HepG2 (cell line): ENCODE measurements at regions not wholly inside any gene's neighbourhood (a gene's known extent, or its start where the extent isn't known, plus 50 kb on each side); places are given as distances from the start of the nearest gene placed in this dataset.
"Not testable (repeated sequence)": the region's sequence is repeated elsewhere in the genome, so short reads cannot be mapped to it uniquely, and the experiment has no call there.

Experiments
- ATAC-seq: fragments of 200-7000 bp; cut with Tn5 transposase; 3 replicates; pipeline ENCODE4 v1.9.1; 2020; ENCODE audit warnings: mild to moderate bottlenecking, moderate library complexity
- BruUV-seq: library from RNA; stranded (reverse); fragments of 400-500 nt; replicated peaks from 2 replicates; lab custom pipeline; 2021; lab: Mats Ljungman, UMichigan
- CTCF ChIA-PET: fragments of 300-600 bp; formaldehyde crosslinking; extraction: SDS; loops from one replicate; lab custom pipeline; 2021; ENCODE audit warnings: low total read pairs, inconsistent platforms, low intra/inter-chr PET ratio; lab: Yijun Ruan, JAX
- POLR2A ChIA-PET: fragments of 350-600 bp; sonication (Branson Sonifier 250); formaldehyde crosslinking; loops from one replicate; lab custom pipeline; 2020; ENCODE audit warnings: antibody characterized with exemption, inconsistent platforms; lab: Yijun Ruan, JAX
- DNase-seq: peaks from one replicate; pipeline ENCODE4 v3.0.0-alpha.2; 2015; ENCODE audit warnings: low spot score
- FAIRE-seq: peaks from 3 replicates; lab custom pipeline; 2011; peaks lifted over from hg19 to GRCh38; lab: Jason Lieb, UNC
- H2AFZ ChIP-seq: one replicate; pipeline ENCODE4 v1.6.1; 2011; ENCODE audit warnings: low read length, inconsistent platforms
- H3K27ac ChIP-seq: fragments of 300-600 bp; 3 replicates; pipeline ENCODE4 v1.8.0; 2011; ENCODE audit warnings: mixed run types, mild to moderate bottlenecking, mixed read lengths, low read length, inconsistent platforms; ENCODE audit not compliant: insufficient read depth; ENCODE audit errors: extremely low read length
- H3K27me3 ChIP-seq, 2 experiments: fragments of 200-600 bp in 1 of 2; 2 replicates in 1 of 2; 3 replicates in 1 of 2; pipeline versions ENCODE4 v1.6.0 to v1.8.0; 2011; ENCODE audit warnings: low read length in 2 of 2, mild to moderate bottlenecking in 2 of 2, moderate library complexity in 2 of 2, inconsistent platforms in 1 of 2; ENCODE audit not compliant: insufficient read depth in 2 of 2, control insufficient read depth in 1 of 2
- H3K36me3 ChIP-seq, 2 experiments: fragments of 200-600 bp in 1 of 2; replicated peaks in 1 of 2; 2 replicates in 1 of 2; 3 replicates in 1 of 2; pipeline versions ENCODE4 v1.5.1 to v1.8.0; 2011; ENCODE audit warnings: low read length in 2 of 2, inconsistent platforms in 1 of 2; ENCODE audit not compliant: insufficient read depth in 2 of 2, control insufficient read depth in 1 of 2
- H3K4me1 ChIP-seq: 2 replicates; pipeline ENCODE4 v1.5.1; 2012; ENCODE audit warnings: low read length, inconsistent platforms; ENCODE audit not compliant: insufficient read depth
- H3K4me2 ChIP-seq: 2 replicates; pipeline ENCODE4 v1.6.0; 2011; ENCODE audit warnings: low read depth, low read length, inconsistent platforms
- H3K4me3 ChIP-seq, 3 experiments: fragments of 200-600 bp in 1 of 3; sonication (generic), shearing (Covaris generic) in 1 of 3; replicated peaks in 1 of 3; 2 replicates each; pipeline ENCODE4 v1.5.1; 2011 to 2016; ENCODE audit warnings: low read length in 3 of 3, inconsistent platforms in 2 of 3, low read depth in 2 of 3, mild to moderate bottlenecking in 2 of 3, control low read depth in 1 of 3, mixed read lengths in 1 of 3; ENCODE audit not compliant: insufficient read depth in 1 of 3
- H3K79me2 ChIP-seq: one replicate; pipeline ENCODE4 v1.6.1; 2011; ENCODE audit warnings: low read length, inconsistent platforms; ENCODE audit not compliant: insufficient read depth
- H3K9ac ChIP-seq: 2 replicates; pipeline ENCODE4 v1.6.0; 2011; ENCODE audit warnings: mild to moderate bottlenecking, low read depth, low read length, inconsistent platforms; ENCODE audit not compliant: insufficient read depth
- H3K9me3 ChIP-seq: 2 replicates; pipeline ENCODE4 v1.5.1; 2012; ENCODE audit warnings: mild to moderate bottlenecking, low read length
- H4K20me1 ChIP-seq: 2 replicates; pipeline ENCODE4 v1.6.0; 2011; ENCODE audit warnings: inconsistent platforms, mild to moderate bottlenecking, low read length, moderate library complexity; ENCODE audit not compliant: insufficient read depth
- CHD4 ChIP-seq: fragments of 200-600 bp; sonication (generic); IDR thresholded peaks from 2 replicates; pipeline ENCODE4 v1.7.0; 2017; ENCODE audit warnings: mild to moderate bottlenecking, low read length, borderline replicate concordance
- KLF13 ChIP-seq: sonication (generic); formaldehyde crosslinking; IDR thresholded peaks from 2 replicates; pipeline ENCODE4 v1.4.0; 2020; ENCODE audit warnings: mild to moderate bottlenecking, missing genetic modification reagents
- MXI1 ChIP-seq: IDR thresholded peaks from 3 replicates; pipeline ENCODE4 v1.6.1; 2012; ENCODE audit warnings: low read depth, low read length, inconsistent platforms, borderline replicate concordance
- NFE2 ChIP-seq: sonication (generic); formaldehyde crosslinking; IDR thresholded peaks from 2 replicates; pipeline ENCODE4 v1.4.0; 2020; ENCODE audit warnings: missing genetic modification reagents
- TBX2 ChIP-seq: sonication (generic); formaldehyde crosslinking; IDR thresholded peaks from 2 replicates; pipeline ENCODE4 v1.5.0; 2020; ENCODE audit warnings: missing genetic modification reagents, mild to moderate bottlenecking, borderline replicate concordance
- ZFP82 ChIP-seq: sonication (generic); formaldehyde crosslinking; IDR thresholded peaks from 2 replicates; pipeline ENCODE4 v1.5.1; 2020; ENCODE audit warnings: mild to moderate bottlenecking, missing genetic modification reagents, borderline replicate concordance
- ZNF225 ChIP-seq: sonication (generic); formaldehyde crosslinking; IDR thresholded peaks from 2 replicates; pipeline ENCODE4 v1.4.0; 2020; ENCODE audit warnings: mild to moderate bottlenecking, missing genetic modification reagents
- ZNF296 ChIP-seq: sonication (generic); formaldehyde crosslinking; conservative IDR thresholded peaks from 2 replicates; pipeline ENCODE4 v1.5.0; 2020; ENCODE audit warnings: mild to moderate bottlenecking, missing genetic modification reagents
- ZNF652 ChIP-seq: IDR thresholded peaks from 2 replicates; pipeline ENCODE4 v1.6.1; 2016; ENCODE audit warnings: low read depth, borderline replicate concordance
- ZNF7 ChIP-seq: IDR thresholded peaks from 2 replicates; pipeline ENCODE4 v1.6.1; 2016; ENCODE audit warnings: missing biosample characterization, missing genetic modification reagents
- ZSCAN12 ChIP-seq: sonication (generic); formaldehyde crosslinking; IDR thresholded peaks from 2 replicates; pipeline ENCODE4 v1.9.0; 2021; ENCODE audit warnings: mild to moderate bottlenecking, missing genetic modification reagents
- ZSCAN31 ChIP-seq: sonication (generic); formaldehyde crosslinking; IDR thresholded peaks from 2 replicates; pipeline ENCODE4 v1.5.0; 2020; ENCODE audit warnings: low read depth, mild to moderate bottlenecking, missing genetic modification reagents
- WGBS: methylation state at CpG from one replicate; pipeline ENCODE4 v1.1.6; 2017; ENCODE audit warnings: low lambda C conversion rate; 5-methylcytosine and 5-hydroxymethylcytosine counted together
- in situ Hi-C: cut with HindIII; loops from 2 replicates; pipeline ENCODE4 v1.10.0; 2017; ENCODE audit warnings: low pct_unique_long_range_greater_than_20kb; ENCODE audit not compliant: extremely low pct_ligation_motif_present
- intact Hi-C: fragments of 100-400 bp; cut with micrococcal nuclease; formaldehyde crosslinking; loops from one replicate; pipeline ENCODE4 v1.10.0; 2022; ENCODE audit not compliant: unreplicated experiment
- TF ChIP-seq, protein P1 (sequence below): sonication (generic); formaldehyde crosslinking; IDR thresholded peaks from 2 replicates; pipeline ENCODE4 v1.4.0; 2020; ENCODE audit warnings: missing genetic modification reagents
- TF ChIP-seq, protein P2 (sequence below): IDR thresholded peaks from 2 replicates; pipeline ENCODE4 v1.6.1; 2016

DNA sequence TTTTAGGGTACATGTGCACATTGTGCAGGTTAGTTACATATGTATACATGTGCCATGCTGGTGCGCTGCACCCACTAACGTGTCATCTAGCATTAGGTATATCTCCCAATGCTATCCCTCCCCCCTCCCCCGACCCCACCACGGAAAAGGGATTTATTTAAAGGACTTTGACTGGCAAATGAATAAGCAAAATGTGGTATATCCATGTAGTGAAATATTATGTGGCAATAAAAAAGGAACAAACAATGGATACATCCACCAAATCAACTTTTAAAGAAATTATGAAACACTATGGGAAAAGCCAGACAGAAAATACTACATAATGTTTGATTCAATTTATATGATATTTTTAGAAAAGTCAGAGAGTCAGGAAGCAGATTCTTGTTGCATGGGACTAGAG is 156.5 kb downstream of the TTC8 start:
- FAIRE-seq, H3K9me3 ChIP-seq, ATAC-seq, POLR2A ChIA-PET, H4K20me1 ChIP-seq, H3K4me3 ChIP-seq, in situ Hi-C loops, CTCF ChIA-PET, H3K4me1 ChIP-seq, intact Hi-C loops, H3K4me2 ChIP-seq, H3K27me3 ChIP-seq, BruUV-seq, H3K9ac ChIP-seq, H3K36me3 ChIP-seq, H2AFZ ChIP-seq, H3K27ac ChIP-seq, H3K79me2 ChIP-seq, DNase-seq: not testable (repeated sequence)
- WGBS = 34% methylated on average over 4 of the region's 4 CpGs

DNA sequence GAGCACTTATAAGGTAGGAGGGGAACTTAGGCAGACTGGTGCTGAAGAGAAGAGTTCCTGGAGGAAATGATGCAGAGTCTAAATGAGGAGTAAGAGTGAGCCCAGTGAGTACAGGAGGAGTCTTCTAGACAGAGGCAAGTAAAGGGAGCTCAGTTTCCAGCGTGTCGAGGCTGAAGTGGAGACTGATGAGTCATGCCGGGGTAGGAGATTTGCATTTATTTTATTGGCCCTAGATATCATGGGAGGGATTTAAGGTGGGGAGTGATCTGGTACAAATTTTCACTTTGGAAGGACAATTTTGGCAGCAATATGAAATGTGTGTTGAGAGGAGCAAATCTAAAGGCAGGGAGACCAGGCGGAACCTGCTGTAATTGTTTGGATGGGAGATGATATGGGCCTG is 157.5 kb downstream of the TTC8 start:
- Histone ChIP-seq H3K4me1 (no peaks in the 10 kb centered on the region), H3K9me3 (peaks cover 7% of the 10 kb centered on the region; the same call in 1 of the 2 replicates), H3K27me3 (no peaks in the 10 kb centered on the region; a peak in 1 of 5 replicates), H3K36me3 (no peaks in the 10 kb centered on the region), H3K9ac (no peak overlapping the region), H3K4me3 (no peak overlapping the region), H3K27ac (no peak overlapping the region), H4K20me1 (no peaks in the 10 kb centered on the region), H3K4me2 (no peak overlapping the region), H3K79me2 (no peaks in the 10 kb centered on the region), H2AFZ (no peak overlapping the region)
- POLR2A ChIA-PET = no interaction called here
- DNase-seq (no peak), FAIRE-seq (no peak), ATAC-seq (no peak)
- intact Hi-C loops = no loop called here
- CTCF ChIA-PET = no interaction called here
- BruUV-seq = no TSS peak
- in situ Hi-C loops = no loop called here
- no peak for TF ChIP-seq MXI1
- no peak for TF ChIP-seq ZNF7 (CRISPR knock-in tag)
- no peak for TF ChIP-seq ZNF225
- TF ChIP-seq TBX2 (CRISPR knock-in tag) = no peak
- no peak for TF ChIP-seq ZFP82 (CRISPR knock-in tag)
- TF ChIP-seq, protein P1, sequence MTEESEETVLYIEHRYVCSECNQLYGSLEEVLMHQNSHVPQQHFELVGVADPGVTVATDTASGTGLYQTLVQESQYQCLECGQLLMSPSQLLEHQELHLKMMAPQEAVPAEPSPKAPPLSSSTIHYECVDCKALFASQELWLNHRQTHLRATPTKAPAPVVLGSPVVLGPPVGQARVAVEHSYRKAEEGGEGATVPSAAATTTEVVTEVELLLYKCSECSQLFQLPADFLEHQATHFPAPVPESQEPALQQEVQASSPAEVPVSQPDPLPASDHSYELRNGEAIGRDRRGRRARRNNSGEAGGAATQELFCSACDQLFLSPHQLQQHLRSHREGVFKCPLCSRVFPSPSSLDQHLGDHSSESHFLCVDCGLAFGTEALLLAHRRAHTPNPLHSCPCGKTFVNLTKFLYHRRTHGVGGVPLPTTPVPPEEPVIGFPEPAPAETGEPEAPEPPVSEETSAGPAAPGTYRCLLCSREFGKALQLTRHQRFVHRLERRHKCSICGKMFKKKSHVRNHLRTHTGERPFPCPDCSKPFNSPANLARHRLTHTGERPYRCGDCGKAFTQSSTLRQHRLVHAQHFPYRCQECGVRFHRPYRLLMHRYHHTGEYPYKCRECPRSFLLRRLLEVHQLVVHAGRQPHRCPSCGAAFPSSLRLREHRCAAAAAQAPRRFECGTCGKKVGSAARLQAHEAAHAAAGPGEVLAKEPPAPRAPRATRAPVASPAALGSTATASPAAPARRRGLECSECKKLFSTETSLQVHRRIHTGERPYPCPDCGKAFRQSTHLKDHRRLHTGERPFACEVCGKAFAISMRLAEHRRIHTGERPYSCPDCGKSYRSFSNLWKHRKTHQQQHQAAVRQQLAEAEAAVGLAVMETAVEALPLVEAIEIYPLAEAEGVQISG (CRISPR knock-in tag) = no peak
- no peak for TF ChIP-seq ZSCAN31
- no peak for TF ChIP-seq ZNF652 (CRISPR knock-in tag)
- TF ChIP-seq KLF13 (CRISPR knock-in tag) = no peak
- TF ChIP-seq, protein P2, sequence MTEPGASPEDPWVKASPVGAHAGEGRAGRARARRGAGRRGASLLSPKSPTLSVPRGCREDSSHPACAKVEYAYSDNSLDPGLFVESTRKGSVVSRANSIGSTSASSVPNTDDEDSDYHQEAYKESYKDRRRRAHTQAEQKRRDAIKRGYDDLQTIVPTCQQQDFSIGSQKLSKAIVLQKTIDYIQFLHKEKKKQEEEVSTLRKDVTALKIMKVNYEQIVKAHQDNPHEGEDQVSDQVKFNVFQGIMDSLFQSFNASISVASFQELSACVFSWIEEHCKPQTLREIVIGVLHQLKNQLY = no peak
- no peak for TF ChIP-seq ZNF296 (CRISPR knock-in tag)
- TF ChIP-seq ZSCAN12 (CRISPR knock-in tag) = no peak
- no peak for TF ChIP-seq NFE2 (CRISPR knock-in tag)
- no peak for TF ChIP-seq CHD4
- WGBS = 0% methylated on average over 4 of the region's 4 CpGs
